HG03139 (cell line): ENCODE measurements at regions not wholly inside any gene's neighbourhood (a gene's known extent, or its start where the extent isn't known, plus 50 kb on each side); places are given as distances from the start of the nearest gene placed in this dataset.
"Not testable (repeated sequence)": the region's sequence is repeated elsewhere in the genome, so short reads cannot be mapped to it uniquely, and the experiment has no call there.

Source experiments
- ATAC-seq: cut with Tn5 transposase; IDR thresholded peaks from one replicate; pipeline ENCODE4 v1.9.1; 2021; ENCODE audit not compliant: unreplicated experiment

DNA sequence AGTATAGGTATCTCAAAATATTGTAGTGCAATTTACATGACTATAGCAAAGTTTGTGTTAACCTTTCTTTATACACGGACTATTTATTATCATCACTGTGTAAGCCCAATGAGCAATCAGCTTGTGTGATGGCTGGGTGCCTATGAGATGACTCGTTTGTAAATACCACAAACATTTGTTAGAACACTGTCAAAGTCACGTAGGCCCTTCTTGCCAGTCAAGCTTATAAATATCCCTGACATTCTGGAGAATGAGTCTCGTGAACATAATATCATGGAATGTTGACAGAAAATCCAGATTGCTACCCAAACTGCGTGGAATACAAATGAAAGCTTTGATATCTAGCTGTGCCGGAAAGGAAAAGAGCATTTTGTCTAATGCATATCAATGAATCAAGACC, 648.3 kb upstream of the MDGA2 start:
- ATAC-seq: no peak

GRCh38 chr14:48319823-48320222, 644.4 kb upstream of the MDGA2 start:
- no peak for ATAC-seq

DNA sequence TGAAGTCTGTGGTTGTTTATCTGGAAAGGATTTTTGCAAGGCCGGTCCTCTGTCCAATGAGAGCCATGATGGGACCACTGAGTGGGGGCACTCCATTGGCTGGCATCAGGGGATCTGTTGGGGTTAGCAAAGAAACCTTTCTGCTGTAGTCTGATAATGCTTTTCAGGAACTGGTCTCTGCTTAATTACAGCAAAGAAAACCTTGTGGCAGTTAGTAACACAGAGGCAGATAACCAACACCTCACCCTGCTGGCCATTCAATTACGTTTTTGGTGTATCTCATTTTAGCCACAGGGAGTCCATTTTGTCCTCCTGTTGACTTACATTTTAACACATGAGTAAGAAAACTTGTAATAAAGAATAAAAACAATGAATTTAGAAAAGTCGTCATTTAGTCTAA, 629.3 kb upstream of the MDGA2 start:
- no peak for ATAC-seq

DNA sequence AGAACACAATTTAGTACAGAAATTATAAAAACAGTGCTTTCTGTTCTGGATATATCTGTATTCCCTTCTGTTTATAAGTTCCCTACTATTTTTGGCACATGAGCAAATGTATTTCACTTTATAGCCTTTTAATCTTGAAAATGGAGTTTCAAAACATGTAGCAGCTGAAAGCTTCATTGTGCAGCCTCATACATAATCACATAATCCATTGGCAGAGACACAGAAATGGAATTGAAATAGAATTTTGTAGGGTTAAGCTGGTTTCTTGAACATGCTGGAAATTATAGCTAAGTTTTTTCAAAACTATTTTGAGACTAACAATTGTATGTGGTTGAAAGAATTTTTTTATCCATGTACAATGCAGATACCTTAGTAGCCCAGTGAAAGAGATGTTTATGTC, 614.3 kb upstream of the MDGA2 start:
- no peak for ATAC-seq

GRCh38 chr14:48285217-48285616, 609.8 kb upstream of the MDGA2 start:
- not testable (repeated sequence) for ATAC-seq

DNA sequence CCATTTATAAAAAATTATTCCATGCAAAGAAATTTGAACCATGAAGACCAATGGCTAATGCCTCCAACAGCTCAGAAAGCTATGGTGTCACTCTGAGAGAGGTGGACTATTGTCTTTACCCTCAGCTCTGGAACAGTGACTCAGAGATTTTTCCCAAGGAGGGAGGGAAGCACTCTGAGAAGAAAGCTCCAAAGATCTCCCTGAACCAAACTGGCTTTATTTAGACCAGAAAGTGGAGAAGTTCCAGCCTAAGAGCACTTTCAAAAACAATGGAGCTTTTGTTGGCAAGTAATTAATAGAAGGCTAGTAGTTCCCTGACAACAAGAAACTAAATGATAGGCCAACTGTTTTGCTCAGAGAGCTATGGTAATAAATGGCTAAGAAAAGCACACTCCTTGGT, 599.9 kb upstream of the MDGA2 start:
- ATAC-seq: no peak

GRCh38 chr14:48274826-48275225, 599.4 kb upstream of the MDGA2 start:
- no peak for ATAC-seq

- ATAC-seq: not testable (repeated sequence)
Observed at GRCh38 chr14:48267926-48268325, 592.5 kb upstream of the MDGA2 start.

GRCh38 chr14:48266201-48266600, 590.8 kb upstream of the MDGA2 start:
- ATAC-seq: not testable (repeated sequence)

GRCh38 chr14:48261436-48261835, 586.0 kb upstream of the MDGA2 start:
- ATAC-seq: no peak

GRCh38 chr14:48260394-48261295, 585.2 kb upstream of the MDGA2 start:
- ATAC-seq: not testable (repeated sequence)

DNA sequence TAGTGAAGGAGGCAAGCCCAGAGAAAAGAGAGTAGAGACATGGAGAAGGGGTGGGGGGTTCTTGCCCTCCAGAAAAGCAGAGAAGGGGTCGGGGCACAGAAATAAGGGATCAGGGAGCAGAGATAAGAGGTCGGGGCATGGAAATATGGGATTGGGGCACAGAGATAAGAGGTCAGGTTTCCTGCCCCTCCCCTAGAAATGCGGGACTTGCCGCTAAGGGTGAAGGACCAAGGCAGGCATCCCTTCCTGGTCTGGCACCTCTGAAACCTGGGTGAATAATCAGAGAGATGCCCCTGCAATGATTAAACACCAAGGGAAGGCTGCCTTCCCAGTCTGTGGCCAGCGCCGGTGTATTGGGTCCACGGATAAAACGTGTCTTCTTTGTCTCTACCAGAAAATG, 584.5 kb upstream of the MDGA2 start:
- not testable (repeated sequence) for ATAC-seq

DNA sequence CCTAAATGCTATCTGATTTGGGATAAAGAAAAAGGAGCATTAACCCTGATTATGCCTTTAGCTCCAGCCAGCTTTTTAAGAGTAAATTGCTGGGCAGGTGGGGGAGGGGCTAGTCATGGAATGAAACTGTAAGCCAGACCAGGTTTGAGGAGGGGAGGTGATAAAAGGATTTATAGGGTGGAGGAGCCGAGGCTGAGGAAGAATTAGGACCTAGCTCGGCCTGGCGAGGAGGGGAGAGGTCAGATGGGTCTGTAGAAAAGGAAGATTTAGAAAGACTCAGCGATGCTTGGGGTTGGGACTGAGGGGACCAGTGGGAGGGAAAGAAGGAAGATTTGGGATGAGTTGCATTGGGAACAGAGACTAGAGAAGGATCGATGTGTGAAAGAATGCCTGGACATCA, 583.8 kb upstream of the MDGA2 start:
- not testable (repeated sequence) for ATAC-seq

GRCh38 chr14:48258703-48259102, 583.3 kb upstream of the MDGA2 start:
- not testable (repeated sequence) for ATAC-seq

DNA sequence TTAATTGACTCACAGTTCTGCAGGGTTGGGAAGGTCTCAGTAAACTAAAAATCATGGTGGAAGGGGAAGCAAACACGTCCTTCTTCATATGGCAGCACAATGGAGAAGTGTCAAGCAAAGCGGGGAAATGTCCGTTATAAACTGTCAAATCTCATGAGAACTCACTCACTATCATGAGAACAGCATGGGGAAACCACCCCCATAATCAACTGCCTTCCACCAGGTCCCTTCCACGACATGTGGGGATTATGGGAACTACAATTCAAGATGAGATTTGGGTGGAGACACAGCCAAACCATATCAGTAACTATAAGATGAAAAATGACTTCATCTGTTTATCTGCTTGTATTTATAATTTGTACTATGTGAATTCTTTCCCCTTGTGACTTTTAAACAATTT, 577.6 kb upstream of the MDGA2 start:
- ATAC-seq: no peak

- ATAC-seq: no peak
Observed at GRCh38 chr14:48251290-48251689, 575.9 kb upstream of the MDGA2 start.

DNA sequence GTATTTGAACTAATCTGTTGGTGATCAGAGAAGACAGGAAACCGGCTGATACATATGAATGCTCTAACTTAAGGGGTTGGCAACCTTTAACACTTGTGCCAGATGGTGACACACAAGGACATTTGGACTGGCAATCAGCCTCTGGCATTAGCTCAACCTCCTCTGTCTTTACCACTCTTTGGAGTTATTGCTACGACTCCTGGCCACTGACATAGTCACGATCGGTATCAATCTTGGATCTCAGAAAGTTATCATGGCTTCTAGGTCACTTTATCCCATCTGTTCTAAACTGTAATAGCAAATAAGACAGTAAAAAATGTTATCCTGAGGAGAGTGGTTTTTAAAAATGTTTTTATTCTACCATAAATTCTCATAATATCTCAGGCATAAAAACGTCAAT, 575.2 kb upstream of the MDGA2 start:
- no peak for ATAC-seq

- no peak for ATAC-seq
Observed at GRCh38 chr14:48247977-48248376, 572.6 kb upstream of the MDGA2 start.

GRCh38 chr14:48243900-48244299, 568.5 kb upstream of the MDGA2 start:
- no peak for ATAC-seq

DNA sequence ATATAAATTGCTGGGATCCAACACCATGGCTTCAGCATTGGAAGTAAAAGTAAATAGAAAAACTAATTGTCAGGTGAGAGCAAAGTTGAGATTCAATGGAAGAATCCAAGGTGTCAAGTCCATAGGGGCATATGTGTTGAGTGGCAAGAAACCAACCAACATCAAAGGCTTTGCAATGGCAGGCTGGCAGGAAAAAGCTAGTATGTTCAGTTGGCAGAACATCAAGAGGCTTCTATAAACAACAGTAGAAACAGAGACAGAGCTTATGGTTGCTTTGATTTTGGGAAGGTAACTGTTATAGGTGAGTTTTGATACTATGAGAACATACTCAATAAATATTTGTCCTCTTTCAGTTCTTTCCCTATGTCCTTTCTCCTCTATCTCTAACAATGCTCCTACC, 553.7 kb upstream of the MDGA2 start:
- ATAC-seq: no peak

GRCh38 chr14:48193893-48194292, 518.5 kb upstream of the MDGA2 start:
- no peak for ATAC-seq

- ATAC-seq: not testable (repeated sequence)
Observed at GRCh38 chr14:48149624-48150023, 474.2 kb upstream of the MDGA2 start.

- ATAC-seq: no peak
Observed at GRCh38 chr14:48140804-48141203, 465.4 kb upstream of the MDGA2 start.
